Stimulated activated CD4-positive, alpha-beta T cell treated with anti-CD3 and anti-CD28 coated beads, Interleukin-2, amount 100 ng/mL, for 24 hours (primary cell): ENCODE measurements at regions not wholly inside any gene's neighbourhood (a gene's known extent, or its start where the extent isn't known, plus 50 kb on each side); places are given as distances from the start of the nearest gene placed in this dataset.

Experiments
- DNase-seq, 2 donors: peaks; one replicate each; pipeline ENCODE4 v3.0.0-alpha.2; 2020

GRCh38 chr13:53207556-53207955 is 178.9 kb downstream of the OLFM4 start:
- no peak for DNase-seq

- DNase-seq = no peak
These were observed 185.8 kb downstream of the OLFM4 start for GRCh38 chr13:53214433-53214832.

- no peak for DNase-seq
These were observed 186.9 kb downstream of the OLFM4 start for GRCh38 chr13:53215563-53215962.

- no peak for DNase-seq
These were observed 188.2 kb downstream of the OLFM4 start for GRCh38 chr13:53216773-53217172.

GRCh38 chr13:53217194-53217593 is 188.6 kb downstream of the OLFM4 start:
- DNase-seq = no peak

- DNase-seq = no peak
These were observed 191.4 kb downstream of the OLFM4 start for GRCh38 chr13:53220038-53220437.

GRCh38 chr13:53237696-53238095 is 209.1 kb downstream of the OLFM4 start:
- no peak for DNase-seq

GRCh38 chr13:53238261-53238660 is 209.6 kb downstream of the OLFM4 start:
- DNase-seq = no peak

GRCh38 chr13:53240401-53241025 is 211.9 kb downstream of the OLFM4 start:
- DNase-seq = no peak

- DNase-seq = no peak
These were observed 213.3 kb downstream of the OLFM4 start for GRCh38 chr13:53241891-53242348.

- no peak for DNase-seq
These were observed 220.6 kb downstream of the OLFM4 start for GRCh38 chr13:53249236-53249635.

GRCh38 chr13:53250272-53250875 is 221.8 kb downstream of the OLFM4 start:
- no peak for DNase-seq

GRCh38 chr13:53250977-53251376 is 222.4 kb downstream of the OLFM4 start:
- no peak for DNase-seq

- no peak for DNase-seq
These were observed 225.9 kb downstream of the OLFM4 start for GRCh38 chr13:53254500-53254899.

- DNase-seq = no peak
These were observed 227.2 kb downstream of the OLFM4 start for GRCh38 chr13:53255795-53256194.

- DNase-seq = no peak
These were observed 232.0 kb downstream of the OLFM4 start for GRCh38 chr13:53260594-53260993.

GRCh38 chr13:53264751-53265385 is 236.3 kb downstream of the OLFM4 start:
- DNase-seq = no peak

- no peak for DNase-seq
These were observed 238.1 kb downstream of the OLFM4 start for GRCh38 chr13:53266757-53267156.

GRCh38 chr13:53269634-53270033 is 241.0 kb downstream of the OLFM4 start:
- no peak for DNase-seq

- DNase-seq = no peak
These were observed 244.3 kb downstream of the OLFM4 start for GRCh38 chr13:53272873-53273272.

- DNase-seq = no peak
These were observed 247.7 kb downstream of the OLFM4 start for GRCh38 chr13:53276265-53276664.

- DNase-seq = no peak
These were observed 253.1 kb downstream of the OLFM4 start for GRCh38 chr13:53281677-53282076.

- DNase-seq = no peak
These were observed 257.4 kb downstream of the OLFM4 start for GRCh38 chr13:53285896-53286430.

- no peak for DNase-seq
These were observed 269.8 kb downstream of the OLFM4 start for GRCh38 chr13:53298396-53298795.
